Hematopoietic multipotent progenitor cell (in vitro differentiated cells): ENCODE measurements at regions not wholly inside any gene's neighbourhood (a gene's known extent, or its start where the extent isn't known, plus 50 kb on each side); places are given as distances from the start of the nearest gene placed in this dataset.

Experiments used
- DNase-seq, 3 donors: peaks; one replicate each; pipeline ENCODE4 v3.0.0-alpha.2; 2011 to 2015; ENCODE audit warnings: low read depth in 2 of 3, low spot score in 2 of 3

GRCh38 chr20:60263725-60264709 lies 305.8 kb downstream of the CDH26 start:
- DNase-seq, result no peak

GRCh38 chr20:60266177-60266823 lies 308.1 kb downstream of the CDH26 start:
- DNase-seq, result peak in 1 of 3 donors; percentile 51

- no peak for DNase-seq
Observed at GRCh38 chr20:60268491-60268890, 310.3 kb downstream of the CDH26 start.

GRCh38 chr20:60269573-60270162 lies 311.4 kb downstream of the CDH26 start:
- DNase-seq, result no peak

GRCh38 chr20:60270341-60270740 lies 312.1 kb downstream of the CDH26 start:
- no peak for DNase-seq

- peak in 1 of 3 donors; percentile 11 for DNase-seq
Observed at GRCh38 chr20:60271597-60271996, 313.4 kb downstream of the CDH26 start.

GRCh38 chr20:60272790-60273189 lies 314.6 kb downstream of the CDH26 start:
- no peak for DNase-seq

GRCh38 chr20:60274717-60275116 lies 316.5 kb downstream of the CDH26 start:
- DNase-seq, result no peak

GRCh38 chr20:60281295-60281694 lies 323.1 kb downstream of the CDH26 start:
- DNase-seq, result no peak

- no peak for DNase-seq
Observed at GRCh38 chr20:60283281-60283680, 325.1 kb downstream of the CDH26 start.

GRCh38 chr20:60286764-60287163 lies 328.5 kb downstream of the CDH26 start:
- no peak for DNase-seq

- no peak for DNase-seq
Observed at GRCh38 chr20:60288945-60289344, 330.7 kb downstream of the CDH26 start.

- peak in 1 of 3 donors; percentile 31 for DNase-seq
Observed at GRCh38 chr20:60292001-60292520, 333.8 kb downstream of the CDH26 start.

- DNase-seq, result peak in 1 of 3 donors; percentile 31
Observed at GRCh38 chr20:60294632-60295031, 336.4 kb downstream of the CDH26 start.

GRCh38 chr20:60295214-60295613 lies 337.0 kb downstream of the CDH26 start:
- DNase-seq, result no peak

GRCh38 chr20:60297649-60298048 lies 339.4 kb downstream of the CDH26 start:
- DNase-seq, result no peak

GRCh38 chr20:60298647-60299046 lies 340.4 kb downstream of the CDH26 start:
- DNase-seq, result no peak

GRCh38 chr20:60299951-60300350 lies 341.7 kb downstream of the CDH26 start:
- DNase-seq, result no peak

- no peak for DNase-seq
Observed at GRCh38 chr20:60300374-60300773, 342.2 kb downstream of the CDH26 start.

- no peak for DNase-seq
Observed at GRCh38 chr20:60302875-60303274, 344.7 kb downstream of the CDH26 start.

GRCh38 chr20:60304026-60304590 lies 345.9 kb downstream of the CDH26 start:
- no peak for DNase-seq
